ENCODE measurements at regions not wholly inside any gene's neighbourhood (a gene's known extent, or its start where the extent isn't known, plus 50 kb on each side); places are given as distances from the start of the nearest gene placed in this dataset.

DNA sequence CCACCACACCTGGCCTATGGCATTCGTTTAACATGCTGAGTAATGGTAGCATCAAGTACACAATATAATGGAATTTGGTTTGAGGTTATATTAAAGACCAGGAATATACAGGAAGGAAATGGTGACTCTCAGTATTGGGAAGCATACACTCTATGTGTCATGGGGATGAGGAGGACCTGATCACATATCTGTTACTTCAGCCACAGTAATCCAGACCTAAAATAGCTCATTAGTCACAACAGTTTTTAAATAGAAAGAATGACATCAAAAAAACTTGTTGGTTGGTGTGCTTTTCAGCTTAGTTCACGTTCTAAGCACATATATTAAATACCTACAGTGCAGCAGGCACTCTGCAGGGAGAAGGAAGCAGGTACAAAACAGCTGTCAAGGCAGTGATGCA lies 52.5 kb upstream of the ATP2C1 start:
- no peak for DNase-seq

DNA sequence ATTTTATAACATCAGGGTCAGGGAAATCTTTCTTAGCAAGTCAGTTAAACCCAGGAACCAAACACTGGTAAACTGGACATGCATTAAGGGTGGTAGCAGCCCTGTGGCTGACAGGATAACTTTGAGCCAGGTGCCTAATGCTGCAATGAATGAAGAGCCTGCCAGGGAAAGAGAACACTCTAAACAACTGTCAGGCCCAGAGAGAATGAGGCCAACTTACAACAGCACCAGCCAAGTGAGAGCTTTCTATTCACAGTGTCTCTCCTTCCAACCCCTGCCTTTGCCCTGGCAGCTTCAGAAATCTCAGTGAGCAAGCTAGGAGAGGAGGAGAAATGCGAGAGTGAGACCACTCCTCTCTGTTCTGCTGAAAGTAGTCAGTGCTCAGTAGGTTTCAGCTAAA lies 50.4 kb upstream of the ATP2C1 start:
- DNase-seq: peak; percentile 41
